Left lung (tissue), 4 donors: ENCODE measurements at regions not wholly inside any gene's neighbourhood (a gene's known extent, or its start where the extent isn't known, plus 50 kb on each side); places are given as distances from the start of the nearest gene placed in this dataset.

Experiments
- ATAC-seq: fragments of 200-7000 bp; cut with Tn5 transposase; one replicate; pipeline ENCODE4 v1.9.1; 2020; ENCODE audit warnings: moderate library complexity
- DNase-seq, 4 donors: peaks; one replicate each; pipeline ENCODE4 v3.0.0-alpha.2; 2013 to 2020
- H3K27ac ChIP-seq, 2 donors: fragments of 200-600 bp; sonication (generic) in 1 of 2; one replicate each; pipeline versions ENCODE4 v1.5.0 to v1.8.0; 2020 to 2021
- H3K27me3 ChIP-seq, 2 donors: fragments of 200-600 bp; sonication (generic) in 1 of 2; one replicate each; pipeline versions ENCODE4 v1.5.0 to v1.8.0; 2020 to 2021
- H3K36me3 ChIP-seq, 2 donors: fragments of 200-600 bp; sonication (generic) in 1 of 2; one replicate each; pipeline versions ENCODE4 v1.5.0 to v1.8.0; 2020 to 2021
- H3K4me1 ChIP-seq, 2 donors: fragments of 200-600 bp; one replicate each; pipeline ENCODE4 v1.8.0; 2021
- H3K4me3 ChIP-seq, 2 donors: fragments of 200-600 bp; sonication (generic) in 1 of 2; one replicate each; pipeline versions ENCODE4 v1.5.0 to v1.8.0; 2020 to 2021; ENCODE audit warnings: mild to moderate bottlenecking in 1 of 2
- H3K9me3 ChIP-seq, 2 donors: fragments of 200-600 bp; sonication (generic) in 1 of 2; one replicate each; pipeline versions ENCODE4 v1.5.0 to v1.8.0; 2020 to 2021
- intact Hi-C, 2 donors: fragments of 100-400 bp; cut with DNase I; formaldehyde crosslinking; loops; one replicate each; pipeline versions ENCODE4 v1.11.2 to v1.14.2; 2022
- TF ChIP-seq, protein P1 (sequence below), 2 donors: fragments of 200-600 bp; sonication (generic) in 1 of 2; IDR thresholded peaks; one replicate each; pipeline versions ENCODE4 v1.5.0 to v1.8.0; 2021; ENCODE audit warnings: antibody characterized with exemption in 2 of 2
- donor health status: DM: no; HTN: yes; CAD: no.
- donor health status: DM: no; HTN: no; CAD: no.

DNA sequence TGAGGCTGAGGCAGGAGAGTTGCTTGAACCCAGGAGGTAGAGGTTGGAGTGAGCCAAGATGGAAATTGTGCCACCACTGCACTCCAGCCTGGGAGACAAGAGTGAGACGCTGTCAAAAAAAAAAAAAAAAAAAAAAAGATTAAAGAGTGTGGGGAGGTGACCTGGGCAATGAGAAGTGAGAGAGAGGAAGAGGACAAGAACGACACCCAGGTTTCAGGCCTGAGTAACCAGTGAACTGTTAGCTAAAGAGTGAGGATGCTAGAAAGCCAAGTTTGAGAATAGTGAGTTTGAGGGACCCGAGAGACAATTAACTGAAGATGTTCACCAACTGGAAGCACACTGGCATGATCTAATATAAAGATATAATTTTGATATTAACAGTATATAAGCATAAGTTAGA lies 85.4 kb upstream of the TNFAIP3 start:
- DNase-seq (no peak), ATAC-seq (no peak)
- intact Hi-C loops, result no loop called here
- no peaks in the 10 kb centered on the region for H3K9me3 ChIP-seq
- TF ChIP-seq, protein P1, sequence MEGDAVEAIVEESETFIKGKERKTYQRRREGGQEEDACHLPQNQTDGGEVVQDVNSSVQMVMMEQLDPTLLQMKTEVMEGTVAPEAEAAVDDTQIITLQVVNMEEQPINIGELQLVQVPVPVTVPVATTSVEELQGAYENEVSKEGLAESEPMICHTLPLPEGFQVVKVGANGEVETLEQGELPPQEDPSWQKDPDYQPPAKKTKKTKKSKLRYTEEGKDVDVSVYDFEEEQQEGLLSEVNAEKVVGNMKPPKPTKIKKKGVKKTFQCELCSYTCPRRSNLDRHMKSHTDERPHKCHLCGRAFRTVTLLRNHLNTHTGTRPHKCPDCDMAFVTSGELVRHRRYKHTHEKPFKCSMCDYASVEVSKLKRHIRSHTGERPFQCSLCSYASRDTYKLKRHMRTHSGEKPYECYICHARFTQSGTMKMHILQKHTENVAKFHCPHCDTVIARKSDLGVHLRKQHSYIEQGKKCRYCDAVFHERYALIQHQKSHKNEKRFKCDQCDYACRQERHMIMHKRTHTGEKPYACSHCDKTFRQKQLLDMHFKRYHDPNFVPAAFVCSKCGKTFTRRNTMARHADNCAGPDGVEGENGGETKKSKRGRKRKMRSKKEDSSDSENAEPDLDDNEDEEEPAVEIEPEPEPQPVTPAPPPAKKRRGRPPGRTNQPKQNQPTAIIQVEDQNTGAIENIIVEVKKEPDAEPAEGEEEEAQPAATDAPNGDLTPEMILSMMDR (IDR thresholded peaks at IDR 0.05), result no peak
- no peak overlapping the region for H3K4me3 ChIP-seq
- no peak overlapping the region for H3K27ac ChIP-seq
- peaks cover 0 to 15% of the 10 kb centered on the region in 2 donors for H3K4me1 ChIP-seq
- H3K27me3 ChIP-seq, result no peaks in the 10 kb centered on the region
- H3K36me3 ChIP-seq, result no peaks in the 10 kb centered on the region

DNA sequence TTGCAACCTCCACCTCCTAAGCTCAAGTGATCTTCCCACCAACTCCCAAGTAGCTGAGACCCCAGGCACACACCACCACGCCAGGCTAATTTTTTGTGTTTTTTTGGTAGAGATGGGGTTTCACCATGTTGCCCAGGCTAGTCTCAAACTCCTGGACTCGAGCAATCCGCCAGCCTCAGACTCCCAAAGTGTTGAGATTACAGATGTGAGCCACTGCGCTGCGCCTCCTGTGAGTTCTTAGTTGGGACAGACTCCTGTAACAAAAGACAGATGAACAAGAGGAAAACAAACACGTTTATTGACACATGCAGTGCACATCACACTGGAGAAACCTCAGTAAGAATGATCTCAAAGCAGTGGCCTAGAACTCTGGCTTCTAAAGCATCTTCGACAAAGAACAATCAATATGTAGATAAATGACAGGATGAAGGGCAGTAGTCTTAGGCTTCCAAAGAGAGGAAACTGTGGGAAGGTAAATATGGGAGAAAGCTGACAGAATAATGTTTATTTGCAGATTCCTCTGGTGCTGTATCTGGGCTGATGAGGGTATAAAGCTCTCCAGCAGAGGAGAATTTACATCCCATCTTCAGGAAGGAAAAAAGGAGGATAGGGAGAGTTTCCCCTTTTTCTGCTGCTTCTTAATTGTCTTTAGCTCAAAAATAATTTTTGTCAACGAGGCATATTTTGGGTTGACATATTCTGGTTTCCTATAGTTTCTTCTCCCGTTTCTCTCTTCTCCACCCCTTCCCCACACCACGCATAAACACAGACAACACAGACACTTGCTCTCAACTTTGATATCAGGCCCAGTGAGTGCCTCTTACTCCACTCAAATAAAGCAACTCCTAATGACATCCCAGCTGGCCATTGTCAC lies 84.7 kb upstream of the TNFAIP3 start:
- ATAC-seq (no peak), DNase-seq (no peak)
- intact Hi-C loops, result no loop called here
- H3K4me1 ChIP-seq, result peaks cover 0 to 9% of the 10 kb centered on the region in 2 donors
- H3K27me3 ChIP-seq, result no peaks in the 10 kb centered on the region
- TF ChIP-seq, protein P1 (IDR thresholded peaks at IDR 0.05), result no peak
- no peaks in the 10 kb centered on the region for H3K36me3 ChIP-seq
- no peak overlapping the region for H3K27ac ChIP-seq
- no peak overlapping the region for H3K4me3 ChIP-seq
- no peaks in the 10 kb centered on the region for H3K9me3 ChIP-seq

DNA sequence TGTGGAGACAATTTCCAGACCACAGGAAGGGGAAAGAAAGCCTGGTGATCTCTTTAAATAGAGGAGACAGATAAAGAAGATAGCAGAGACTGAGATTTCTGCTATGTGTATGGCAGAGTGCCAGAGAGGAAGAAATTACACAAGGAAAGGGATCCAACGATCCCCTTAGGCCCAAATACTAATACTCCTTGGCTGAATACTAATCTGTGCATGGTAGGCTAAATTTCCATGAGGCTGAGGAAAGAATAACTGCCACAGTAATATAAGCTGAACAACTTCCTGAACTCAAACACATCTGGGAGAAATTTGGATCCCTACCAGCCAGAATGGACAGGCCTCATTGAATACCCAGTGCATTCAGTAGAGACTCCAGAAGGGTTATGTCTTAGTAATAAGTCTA lies 83.3 kb upstream of the TNFAIP3 start:
- TF ChIP-seq, protein P1 (IDR thresholded peaks at IDR 0.05), result no peak
- H3K9me3 ChIP-seq, result no peaks in the 10 kb centered on the region
- ATAC-seq, result no peak
- no peak for DNase-seq
- peaks cover 0 to 9% of the 10 kb centered on the region in 2 donors for H3K4me1 ChIP-seq
- H3K36me3 ChIP-seq, result no peaks in the 10 kb centered on the region
- H3K4me3 ChIP-seq, result no peak overlapping the region
- H3K27ac ChIP-seq, result no peak overlapping the region
- intact Hi-C loops, result no loop called here
- H3K27me3 ChIP-seq, result no peaks in the 10 kb centered on the region

DNA sequence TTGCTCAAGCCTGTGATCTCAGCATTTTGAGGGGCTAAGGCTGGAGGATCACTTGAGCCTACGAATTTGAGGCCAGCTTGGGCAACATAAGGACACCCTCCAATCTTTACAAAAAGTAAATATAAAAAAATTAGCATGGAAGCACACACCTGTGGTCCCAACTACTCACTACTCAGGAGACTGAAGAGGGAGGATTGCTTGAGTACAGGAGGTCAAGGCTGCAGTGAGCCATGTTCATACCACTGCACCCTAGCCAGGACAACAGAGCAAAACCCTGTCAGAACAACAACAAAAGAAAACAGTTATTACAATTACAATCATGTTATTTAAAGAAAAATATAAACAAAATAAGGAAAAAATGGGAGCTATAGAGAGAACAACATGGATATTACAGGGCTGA lies 82.5 kb upstream of the TNFAIP3 start:
- Histone ChIP-seq H3K36me3 (no peaks in the 10 kb centered on the region), H3K4me1 (peaks cover 0 to 13% of the 10 kb centered on the region in 2 donors), H3K27ac (no peak overlapping the region), H3K27me3 (no peaks in the 10 kb centered on the region), H3K4me3 (no peak overlapping the region), H3K9me3 (no peaks in the 10 kb centered on the region)
- TF ChIP-seq, protein P1 (IDR thresholded peaks at IDR 0.05), result no peak
- no peak for ATAC-seq
- intact Hi-C loops, result no loop called here
- DNase-seq, result no peak

DNA sequence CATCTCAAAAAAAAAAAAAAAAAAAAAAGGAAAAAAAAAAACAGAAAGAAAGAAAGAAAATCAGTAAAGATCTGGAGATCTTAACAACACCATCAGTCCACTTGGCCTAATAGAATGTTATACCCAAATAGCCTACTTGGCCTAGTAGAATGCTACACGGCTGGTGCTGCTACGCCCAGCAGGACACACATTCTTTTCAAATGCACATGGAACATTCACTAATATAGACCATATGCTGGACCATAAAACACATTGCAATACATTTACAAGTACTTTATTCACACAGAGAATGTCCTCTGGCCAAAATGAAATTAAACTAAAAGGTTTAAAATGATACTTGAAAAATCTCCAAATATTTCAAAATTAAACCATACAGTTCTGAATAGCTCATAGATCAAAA lies 80.0 kb upstream of the TNFAIP3 start:
- intact Hi-C loops, result no loop called here
- H3K27ac ChIP-seq, result no peak overlapping the region
- H3K9me3 ChIP-seq, result no peaks in the 10 kb centered on the region
- TF ChIP-seq, protein P1 (IDR thresholded peaks at IDR 0.05), result no peak
- no peaks in the 10 kb centered on the region for H3K36me3 ChIP-seq
- H3K4me3 ChIP-seq, result no peak overlapping the region
- DNase-seq (no peak), ATAC-seq (no peak)
- peaks cover 8 to 21% of the 10 kb centered on the region in 2 donors for H3K4me1 ChIP-seq
- H3K27me3 ChIP-seq, result no peaks in the 10 kb centered on the region
